A673 (cell line): ENCODE measurements at regions not wholly inside any gene's neighbourhood (a gene's known extent, or its start where the extent isn't known, plus 50 kb on each side); places are given as distances from the start of the nearest gene placed in this dataset.
A peak's percentile ranks its signal among the peaks of the same experiment; 100 is the strongest.
"Not testable (repeated sequence)": the region's sequence is repeated elsewhere in the genome, so short reads cannot be mapped to it uniquely, and the experiment has no call there.

Experiments used
- BruUV-seq: library from RNA; stranded (reverse); fragments of 400-500 nt; replicated peaks from 2 replicates; lab custom pipeline; 2021; lab: Mats Ljungman, UMichigan
- CTCF ChIA-PET: fragments of 300-600 bp; sonication (Branson Sonifier 250); formaldehyde crosslinking; loops from one replicate; lab custom pipeline; 2022; ENCODE audit warnings: antibody characterized with exemption; lab: Charles Lee
- POLR2A ChIA-PET: fragments of 300-600 bp; sonication (Branson Sonifier 250); formaldehyde crosslinking; loops from one replicate; lab custom pipeline; 2022; ENCODE audit warnings: antibody characterized with exemption; ENCODE audit not compliant: low non-redundant PET; lab: Charles Lee
- DNase-seq: peaks from one replicate; pipeline ENCODE4 v3.0.0-alpha.2; 2015; ENCODE audit warnings: low spot score
- H3K27ac ChIP-seq: fragments of 200-600 bp; sonication (generic); 2 replicates; pipeline ENCODE4 v1.5.1; 2016; ENCODE audit warnings: mixed run types, low read depth, mild to moderate bottlenecking, mixed read lengths, antibody characterized with exemption, low read length; ENCODE audit not compliant: poor library complexity, severe bottlenecking
- H3K27me3 ChIP-seq: fragments of 200-600 bp; sonication (generic); replicated peaks from 2 replicates; pipeline ENCODE4 v1.6.1; 2017; ENCODE audit warnings: mixed run types, low read depth, mild to moderate bottlenecking, mixed read lengths, antibody characterized with exemption, low read length; ENCODE audit not compliant: insufficient read depth, poor library complexity
- H3K36me3 ChIP-seq: fragments of 200-600 bp; sonication (generic); 2 replicates; pipeline ENCODE4 v1.6.1; 2016; ENCODE audit warnings: mixed run types, mild to moderate bottlenecking, mixed read lengths, antibody characterized with exemption, low read length; ENCODE audit not compliant: insufficient read depth, poor library complexity, severe bottlenecking
- H3K4me1 ChIP-seq: fragments of 200-600 bp; sonication (generic); 2 replicates; pipeline ENCODE4 v1.6.1; 2017; ENCODE audit warnings: mixed run types, mild to moderate bottlenecking, mixed read lengths, antibody characterized with exemption, low read length; ENCODE audit not compliant: insufficient read depth, poor library complexity, severe bottlenecking
- H3K4me3 ChIP-seq: fragments of 200-600 bp; sonication (generic); 2 replicates; pipeline ENCODE4 v1.5.1; 2016; ENCODE audit warnings: low read depth, mixed run types, mild to moderate bottlenecking, mixed read lengths, low read length; ENCODE audit not compliant: poor library complexity, severe bottlenecking
- H3K9me3 ChIP-seq: fragments of 200-600 bp; sonication (generic); 2 replicates; pipeline ENCODE4 v1.6.1; 2016; ENCODE audit warnings: mixed run types, low read depth, mild to moderate bottlenecking, mixed read lengths, antibody characterized with exemption, low read length; ENCODE audit not compliant: poor library complexity, severe bottlenecking
- intact Hi-C: fragments of 100-400 bp; cut with micrococcal nuclease; formaldehyde crosslinking; loops from one replicate; pipeline ENCODE4 v1.10.0; 2022; ENCODE audit not compliant: unreplicated experiment

- POLR2A ChIA-PET, H3K36me3 ChIP-seq, H3K4me1 ChIP-seq, H3K9me3 ChIP-seq, H3K4me3 ChIP-seq, H3K27me3 ChIP-seq, DNase-seq, intact Hi-C loops, CTCF ChIA-PET, BruUV-seq, H3K27ac ChIP-seq: not testable (repeated sequence)
Measured at GRCh38 chr16:29286161-29286560, 120.3 kb downstream of the NPIPB11 start.

GRCh38 chr16:29285151-29285885 lies 121.2 kb downstream of the NPIPB11 start:
- H3K9me3 ChIP-seq, DNase-seq, intact Hi-C loops, POLR2A ChIA-PET, H3K4me1 ChIP-seq, BruUV-seq, H3K27me3 ChIP-seq, H3K27ac ChIP-seq, H3K4me3 ChIP-seq, H3K36me3 ChIP-seq, CTCF ChIA-PET: not testable (repeated sequence)

- H3K27ac ChIP-seq, H3K27me3 ChIP-seq: not testable (repeated sequence)
Measured at GRCh38 chr16:29284723-29285122, 121.8 kb downstream of the NPIPB11 start.

GRCh38 chr16:29284159-29284558 lies 122.4 kb downstream of the NPIPB11 start:
- CTCF ChIA-PET = interaction anchor here (0.5 kb wide), 1 partner anchor 106 kb away, joined by 7 read pairs; no protein-coding TSS in a partner anchor
- intact Hi-C loops, POLR2A ChIA-PET, BruUV-seq, H3K27ac ChIP-seq, H3K36me3 ChIP-seq, H3K4me1 ChIP-seq, H3K9me3 ChIP-seq, H3K4me3 ChIP-seq, H3K27me3 ChIP-seq: not testable (repeated sequence)
- DNase-seq = peak; percentile 60

More at GRCh38 chr16:29284723-29285122, 121.8 kb downstream of the NPIPB11 start:
- H3K4me1 ChIP-seq, H3K4me3 ChIP-seq, DNase-seq, H3K36me3 ChIP-seq, BruUV-seq, POLR2A ChIA-PET, intact Hi-C loops, H3K9me3 ChIP-seq: not testable (repeated sequence)
- CTCF ChIA-PET = interaction anchor here (0.5 kb wide), 1 partner anchor 106 kb away, joined by 7 read pairs; no protein-coding TSS in a partner anchor

GRCh38 chr16:29278097-29278871 lies 128.2 kb downstream of the NPIPB11 start:
- DNase-seq, CTCF ChIA-PET, intact Hi-C loops, H3K9me3 ChIP-seq, H3K36me3 ChIP-seq, H3K27me3 ChIP-seq, BruUV-seq, H3K27ac ChIP-seq, H3K4me3 ChIP-seq, H3K4me1 ChIP-seq, POLR2A ChIA-PET: not testable (repeated sequence)

- H3K27me3 ChIP-seq, H3K36me3 ChIP-seq, H3K4me1 ChIP-seq, H3K4me3 ChIP-seq, intact Hi-C loops, CTCF ChIA-PET, POLR2A ChIA-PET, DNase-seq, H3K9me3 ChIP-seq, BruUV-seq, H3K27ac ChIP-seq: not testable (repeated sequence)
Measured at GRCh38 chr16:29276446-29276845, 130.1 kb downstream of the NPIPB11 start.

GRCh38 chr16:29274055-29275035 lies 132.2 kb downstream of the NPIPB11 start:
- H3K27me3 ChIP-seq, H3K27ac ChIP-seq, POLR2A ChIA-PET, intact Hi-C loops, DNase-seq, H3K36me3 ChIP-seq, BruUV-seq, H3K9me3 ChIP-seq, H3K4me1 ChIP-seq, H3K4me3 ChIP-seq, CTCF ChIA-PET: not testable (repeated sequence)
